IPS-15b (cell line): ENCODE measurements at regions not wholly inside any gene's neighbourhood (a gene's known extent, or its start where the extent isn't known, plus 50 kb on each side); places are given as distances from the start of the nearest gene placed in this dataset.

ENCODE experiments used
- H3K27me3 ChIP-seq: one replicate; pipeline ENCODE4 v1.6.1; 2013; ENCODE audit warnings: low read length; ENCODE audit not compliant: control insufficient read depth, insufficient read depth
- H3K36me3 ChIP-seq: one replicate; pipeline ENCODE4 v1.6.1; 2013; ENCODE audit warnings: low read length; ENCODE audit not compliant: control insufficient read depth, insufficient read depth
- H3K4me1 ChIP-seq: one replicate; pipeline ENCODE4 v1.6.1; 2013; ENCODE audit warnings: mild to moderate bottlenecking, low read length; ENCODE audit not compliant: control insufficient read depth, insufficient read depth
- H3K4me3 ChIP-seq: one replicate; pipeline ENCODE4 v1.5.1; 2013; ENCODE audit warnings: low read depth, low read length
- H3K9ac ChIP-seq: one replicate; pipeline ENCODE4 v1.6.1; 2013; ENCODE audit warnings: low read depth, mild to moderate bottlenecking, low read length
- H3K9me3 ChIP-seq: one replicate; pipeline ENCODE4 v1.6.1; 2013; ENCODE audit warnings: mild to moderate bottlenecking, low read length; ENCODE audit not compliant: control insufficient read depth, insufficient read depth

DNA sequence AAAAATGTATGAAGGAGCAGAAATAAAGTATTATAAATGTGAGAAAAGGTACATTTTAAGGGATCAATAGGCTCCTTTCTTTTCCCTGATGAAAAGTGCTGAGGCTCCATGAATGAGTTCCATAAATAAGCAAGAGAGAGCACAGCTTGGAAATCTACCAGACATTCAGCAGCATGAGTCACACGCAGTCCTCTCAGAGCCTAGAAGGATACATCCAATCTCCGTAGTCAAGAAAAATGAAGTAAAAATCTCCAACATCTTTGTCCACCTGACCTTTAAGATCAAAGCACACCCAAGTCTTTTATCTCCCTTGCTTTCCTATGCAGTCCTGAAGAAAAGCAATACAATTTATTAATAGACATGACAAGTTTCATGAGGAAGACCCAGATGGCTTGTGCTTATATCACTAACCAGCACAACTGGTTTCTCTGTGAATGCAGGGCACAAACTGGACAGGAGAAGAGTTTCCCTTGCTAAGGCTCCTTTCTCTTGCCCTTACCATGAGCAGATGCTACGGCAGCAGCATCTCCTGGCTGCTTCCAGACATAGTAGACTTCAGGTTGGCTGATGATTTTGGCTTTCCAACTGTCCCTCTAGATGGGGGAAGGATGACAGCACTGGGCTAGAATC is 730.8 kb downstream of the EFNB2 start:
- Histone ChIP-seq H3K9me3 (no peaks in the 10 kb centered on the region), H3K4me1 (no peaks in the 10 kb centered on the region), H3K4me3 (no peak overlapping the region), H3K27me3 (no peaks in the 10 kb centered on the region), H3K36me3 (no peaks in the 10 kb centered on the region), H3K9ac (no peak overlapping the region)

DNA sequence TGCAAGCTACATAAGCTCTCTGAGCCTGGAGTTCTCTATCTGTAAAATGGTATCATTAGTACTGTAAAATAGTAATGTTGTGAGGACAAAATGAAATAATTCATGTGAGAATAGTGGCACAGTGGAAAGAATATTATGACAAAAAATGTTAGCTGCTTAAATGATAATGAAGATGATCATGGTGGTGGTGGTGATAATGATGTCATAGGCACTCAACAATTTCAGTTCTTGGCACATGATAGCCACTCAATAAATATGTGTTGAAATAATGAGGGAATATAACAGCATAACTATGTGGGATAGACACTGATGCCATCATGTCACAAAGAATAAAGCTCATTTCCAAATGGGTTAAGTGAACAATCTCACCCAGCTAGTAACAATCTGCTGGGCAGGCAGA is 736.3 kb downstream of the EFNB2 start:
- no peaks in the 10 kb centered on the region for H3K9me3 ChIP-seq
- H3K4me3 ChIP-seq: no peak overlapping the region
- no peaks in the 10 kb centered on the region for H3K4me1 ChIP-seq

DNA sequence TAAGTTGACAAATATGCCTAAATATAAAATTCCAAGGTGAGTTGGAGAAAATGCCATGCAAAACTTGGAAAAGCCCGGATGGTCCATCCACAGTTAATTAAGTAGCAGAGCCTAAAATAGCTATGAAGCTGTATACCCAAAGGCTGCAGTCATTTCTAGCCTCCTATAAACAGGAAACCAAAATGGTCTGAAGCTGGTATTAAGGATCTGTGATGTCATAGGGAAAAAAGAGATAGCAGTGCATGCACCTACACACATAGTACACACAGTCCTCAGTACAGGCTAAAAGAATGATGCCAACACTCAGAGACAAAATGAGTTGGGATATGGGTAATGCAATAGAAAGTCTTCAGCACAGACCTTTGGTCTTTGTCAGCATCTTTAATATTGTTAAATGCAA is 736.9 kb downstream of the EFNB2 start:
- Histone ChIP-seq H3K36me3 (no peaks in the 10 kb centered on the region), H3K27me3 (no peaks in the 10 kb centered on the region), H3K4me1 (no peaks in the 10 kb centered on the region), H3K9ac (no peak overlapping the region), H3K4me3 (no peak overlapping the region), H3K9me3 (no peaks in the 10 kb centered on the region)

More for the DNA sequence above, 736.3 kb downstream of the EFNB2 start:
- Histone ChIP-seq H3K27me3 (no peaks in the 10 kb centered on the region), H3K36me3 (no peaks in the 10 kb centered on the region), H3K9ac (no peak overlapping the region)

DNA sequence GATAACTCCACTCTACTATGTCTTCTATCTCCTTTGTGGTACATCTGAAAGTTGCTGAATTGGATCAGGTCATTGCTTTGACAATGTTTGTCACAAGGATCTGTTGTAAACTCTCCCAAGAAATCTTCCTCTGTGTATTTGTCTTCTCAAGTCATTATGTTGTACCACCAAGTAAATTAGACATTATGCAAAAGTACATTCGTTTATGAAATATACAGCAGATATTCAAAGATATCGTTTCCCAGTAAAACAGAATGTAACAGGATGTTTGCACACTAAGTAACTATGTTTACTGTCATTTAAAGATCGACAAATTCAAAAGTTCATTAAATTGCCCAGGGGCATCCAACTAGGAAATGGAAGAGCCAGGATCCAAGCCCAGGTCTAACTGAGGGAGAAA is 739.4 kb downstream of the EFNB2 start:
- Histone ChIP-seq H3K9ac (no peak overlapping the region), H3K9me3 (no peaks in the 10 kb centered on the region), H3K27me3 (no peaks in the 10 kb centered on the region), H3K36me3 (no peaks in the 10 kb centered on the region), H3K4me3 (no peak overlapping the region), H3K4me1 (no peaks in the 10 kb centered on the region)

DNA sequence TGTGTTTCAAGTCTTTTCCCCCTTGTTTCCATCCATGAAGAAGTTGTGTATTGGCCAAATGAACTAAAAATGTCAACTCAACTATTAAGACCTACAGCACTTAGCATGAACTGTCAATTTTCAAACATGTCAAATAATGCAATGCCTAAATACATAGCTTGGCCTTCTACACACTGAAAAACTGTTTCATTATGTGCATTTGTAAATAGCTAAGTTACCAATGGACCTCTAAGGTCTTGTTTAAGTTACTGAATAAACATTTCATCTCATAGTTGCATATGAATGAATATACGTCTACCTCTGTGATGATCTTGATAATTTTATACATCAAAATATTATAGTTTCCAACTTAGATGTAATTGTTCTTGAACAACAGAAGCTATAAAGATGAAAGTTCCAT is 744.5 kb downstream of the EFNB2 start:
- no peak overlapping the region for H3K4me3 ChIP-seq
- no peak overlapping the region for H3K9ac ChIP-seq
- no peaks in the 10 kb centered on the region for H3K36me3 ChIP-seq
- no peaks in the 10 kb centered on the region for H3K9me3 ChIP-seq
- H3K4me1 ChIP-seq: no peaks in the 10 kb centered on the region
- no peaks in the 10 kb centered on the region for H3K27me3 ChIP-seq

DNA sequence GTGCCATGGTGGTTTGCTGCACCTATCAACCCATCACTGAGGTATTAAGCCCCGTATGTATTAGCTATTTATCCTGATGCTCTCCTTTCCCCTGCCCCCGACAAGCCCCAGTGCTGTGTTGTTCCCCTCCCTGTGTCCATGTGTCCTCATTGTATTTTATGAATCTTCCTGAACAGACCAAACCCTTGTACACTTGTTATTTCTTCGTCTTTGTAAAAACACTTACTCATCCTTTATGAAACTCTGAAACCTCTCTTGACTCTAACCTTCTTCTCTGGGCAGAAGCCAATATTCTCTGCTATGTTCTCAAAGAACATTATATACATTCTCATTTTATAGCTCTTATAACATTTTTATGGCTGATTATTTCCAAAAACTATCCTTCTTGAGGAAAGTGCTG is 746.9 kb downstream of the EFNB2 start:
- H3K9ac ChIP-seq: no peak overlapping the region
- no peaks in the 10 kb centered on the region for H3K9me3 ChIP-seq
- no peak overlapping the region for H3K4me3 ChIP-seq
- H3K36me3 ChIP-seq: no peaks in the 10 kb centered on the region
- no peaks in the 10 kb centered on the region for H3K27me3 ChIP-seq
- no peaks in the 10 kb centered on the region for H3K4me1 ChIP-seq

DNA sequence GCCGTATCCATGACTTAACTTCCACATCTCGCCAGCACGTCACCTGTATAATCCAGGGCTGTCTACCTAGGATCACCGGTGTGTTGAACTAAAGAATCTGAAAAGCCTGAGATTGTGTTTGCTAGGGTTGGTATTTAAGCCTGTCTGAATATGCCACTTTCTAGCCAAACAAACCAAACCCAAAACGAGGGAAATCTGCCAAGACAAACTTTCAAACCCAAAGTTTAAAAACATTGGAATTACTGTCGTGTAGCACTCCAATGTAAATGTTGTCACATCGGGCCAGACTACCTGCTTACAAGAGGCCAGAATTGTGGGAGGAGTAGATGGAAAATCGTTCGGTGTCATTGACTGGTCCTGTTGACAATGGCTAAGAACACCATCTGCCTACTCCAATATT is 747.8 kb downstream of the EFNB2 start:
- Histone ChIP-seq H3K27me3 (no peaks in the 10 kb centered on the region), H3K4me3 (no peak overlapping the region), H3K9ac (no peak overlapping the region), H3K4me1 (no peaks in the 10 kb centered on the region), H3K9me3 (no peaks in the 10 kb centered on the region), H3K36me3 (no peaks in the 10 kb centered on the region)

DNA sequence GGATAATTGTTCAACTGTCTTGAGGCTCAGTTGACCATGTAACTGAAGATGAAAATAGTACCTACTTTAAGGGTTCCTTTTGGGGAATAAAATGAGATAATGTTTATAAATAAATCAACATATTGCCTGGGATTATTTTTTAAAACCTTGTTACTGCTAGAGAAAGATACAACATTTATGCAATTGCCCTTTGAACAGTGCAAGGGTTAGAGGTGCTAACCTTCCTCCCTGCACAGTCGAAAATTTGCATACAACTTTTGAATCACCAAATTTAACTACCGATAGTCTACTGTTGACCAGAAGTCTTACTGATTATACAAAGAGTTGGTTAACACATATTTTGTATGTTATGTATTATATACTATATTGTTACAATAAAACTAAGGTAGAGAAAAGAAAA is 750.0 kb downstream of the EFNB2 start:
- no peaks in the 10 kb centered on the region for H3K4me1 ChIP-seq
- no peaks in the 10 kb centered on the region for H3K9me3 ChIP-seq
- no peaks in the 10 kb centered on the region for H3K36me3 ChIP-seq
- H3K9ac ChIP-seq: no peak overlapping the region
- H3K27me3 ChIP-seq: no peaks in the 10 kb centered on the region
- no peak overlapping the region for H3K4me3 ChIP-seq

DNA sequence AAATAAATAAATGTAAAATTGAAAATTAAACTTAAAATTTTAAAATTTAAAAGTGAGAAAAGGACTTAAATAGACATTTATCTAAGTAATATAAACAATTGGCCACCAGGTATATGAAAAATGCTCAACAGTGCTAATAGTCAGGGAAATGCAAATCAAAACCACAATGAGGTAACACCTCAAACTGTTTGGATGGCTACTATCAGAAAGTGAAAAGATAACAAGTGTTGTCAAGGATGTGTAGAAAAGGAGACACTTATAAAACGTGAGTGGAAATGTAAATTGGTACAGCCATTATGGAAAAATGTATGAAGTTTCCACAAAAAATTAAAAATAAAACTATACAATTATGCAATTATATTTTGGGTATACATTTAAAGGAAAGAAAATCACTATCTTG is 752.2 kb downstream of the EFNB2 start:
- no peaks in the 10 kb centered on the region for H3K9me3 ChIP-seq
- no peaks in the 10 kb centered on the region for H3K4me1 ChIP-seq
- no peaks in the 10 kb centered on the region for H3K36me3 ChIP-seq
- H3K4me3 ChIP-seq: no peak overlapping the region
- H3K9ac ChIP-seq: no peak overlapping the region
- no peaks in the 10 kb centered on the region for H3K27me3 ChIP-seq

DNA sequence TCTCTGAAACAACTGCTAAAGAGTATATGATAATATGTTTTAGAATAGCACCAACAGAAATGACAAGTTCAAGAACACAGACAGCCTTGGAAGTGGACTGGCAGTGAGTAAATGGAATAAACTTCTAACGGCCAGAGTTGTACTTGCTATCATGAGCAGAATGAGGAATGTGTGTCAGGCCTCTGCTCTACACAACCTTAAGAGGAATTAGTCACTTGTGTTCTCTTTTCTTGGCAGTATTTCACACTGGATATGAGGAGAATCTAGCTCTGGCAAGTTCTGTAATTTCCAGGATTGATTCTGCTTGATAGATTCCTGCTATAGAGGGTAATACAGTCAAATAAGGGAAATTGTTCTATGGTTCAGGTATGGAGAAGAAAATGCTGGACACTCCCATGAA is 757.3 kb downstream of the EFNB2 start:
- Histone ChIP-seq H3K9ac (no peak overlapping the region), H3K27me3 (no peaks in the 10 kb centered on the region), H3K4me1 (no peaks in the 10 kb centered on the region), H3K4me3 (no peak overlapping the region), H3K9me3 (no peaks in the 10 kb centered on the region), H3K36me3 (no peaks in the 10 kb centered on the region)

DNA sequence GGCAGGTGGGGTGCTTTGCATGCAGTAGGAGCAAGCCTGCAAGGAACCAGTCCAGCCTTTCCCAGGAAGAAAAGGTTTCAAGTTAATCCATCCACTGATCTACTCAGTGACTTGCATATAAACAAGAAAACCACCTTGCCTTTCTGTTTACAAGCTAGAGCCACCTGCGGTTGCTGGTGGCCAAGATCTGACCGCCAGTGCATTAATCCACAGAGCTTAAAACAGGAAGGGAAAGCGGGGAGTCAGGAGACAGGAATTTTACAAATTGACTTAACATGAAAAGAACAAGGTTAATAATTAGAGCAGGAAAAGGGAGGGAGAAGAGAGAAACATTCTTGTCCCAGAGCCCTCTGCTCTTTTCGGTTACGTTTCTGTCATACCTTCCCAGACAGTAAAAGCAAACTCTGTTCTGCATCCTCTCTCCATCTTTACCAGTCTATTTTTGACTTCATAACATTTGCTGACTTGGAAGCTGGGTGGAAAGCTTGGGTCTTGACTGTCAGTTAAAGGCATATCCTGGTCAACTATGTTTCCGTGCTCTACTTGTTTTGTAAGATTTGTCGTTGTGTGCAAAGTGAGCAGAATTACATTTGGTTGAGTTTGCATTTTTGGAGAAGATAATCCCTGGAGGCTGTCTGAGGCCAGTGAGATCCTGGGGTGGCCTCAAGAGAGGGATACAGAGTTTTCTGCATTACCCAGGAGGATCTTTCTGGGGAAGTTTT is 760.6 kb downstream of the EFNB2 start:
- H3K27me3 ChIP-seq: no peaks in the 10 kb centered on the region
- no peaks in the 10 kb centered on the region for H3K4me1 ChIP-seq
- no peaks in the 10 kb centered on the region for H3K36me3 ChIP-seq
- H3K9me3 ChIP-seq: no peaks in the 10 kb centered on the region
- H3K4me3 ChIP-seq: no peak overlapping the region
- no peak overlapping the region for H3K9ac ChIP-seq

DNA sequence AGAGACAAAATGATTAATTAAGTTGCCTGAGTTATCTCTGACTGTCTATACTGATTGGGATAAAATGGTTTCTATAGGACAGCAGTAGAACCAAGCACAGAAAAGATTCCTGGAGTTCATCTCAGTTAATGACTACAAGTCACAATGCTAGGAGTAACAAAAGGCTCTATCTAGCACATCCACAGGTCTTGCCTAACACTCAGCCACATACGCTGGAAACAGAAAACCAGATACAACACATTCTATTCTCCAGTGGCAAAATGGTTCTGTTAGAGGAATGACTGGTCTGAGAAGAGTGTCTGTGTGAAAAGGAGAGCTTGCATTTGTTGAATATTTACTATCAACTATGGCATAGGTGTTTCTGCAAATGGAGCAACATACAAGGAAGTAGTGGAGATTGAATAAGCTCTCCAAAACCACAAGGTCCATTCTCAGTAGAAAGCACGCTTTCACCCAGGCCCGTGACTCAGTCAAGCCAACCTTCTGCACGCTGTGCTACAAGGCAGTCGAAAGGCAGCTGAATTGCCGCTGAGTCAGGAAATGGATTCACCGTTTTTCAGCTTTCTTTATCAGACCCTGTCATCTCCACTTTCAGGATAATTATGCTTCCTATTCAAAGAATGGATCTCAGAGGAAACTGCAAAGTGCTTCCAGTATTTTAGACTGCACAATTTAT is 761.5 kb downstream of the EFNB2 start:
- H3K9ac ChIP-seq: no peak overlapping the region
- H3K36me3 ChIP-seq: no peaks in the 10 kb centered on the region
- H3K4me1 ChIP-seq: no peaks in the 10 kb centered on the region
- no peak overlapping the region for H3K4me3 ChIP-seq
- H3K27me3 ChIP-seq: no peaks in the 10 kb centered on the region
- no peaks in the 10 kb centered on the region for H3K9me3 ChIP-seq
